Left forelimb (tissue), 1 donor: ENCODE measurements at regions not wholly inside any gene's neighbourhood (a gene's known extent, or its start where the extent isn't known, plus 50 kb on each side); places are given as distances from the start of the nearest gene placed in this dataset.
"Not testable (repeated sequence)": the region's sequence is repeated elsewhere in the genome, so short reads cannot be mapped to it uniquely, and the experiment has no call there.

Experiments
- DNase-seq: peaks from one replicate; pipeline ENCODE4 v3.0.0-alpha.2; 2018; ENCODE audit warnings: low spot score

- DNase-seq = not testable (repeated sequence)
These were observed 57.3 kb upstream of the SEC22B start for GRCh38 chr1:120233661-120234018.

GRCh38 chr1:120232834-120233660 lies 56.7 kb upstream of the SEC22B start:
- not testable (repeated sequence) for DNase-seq

GRCh38 chr1:120229835-120230234 lies 53.5 kb upstream of the SEC22B start:
- DNase-seq = not testable (repeated sequence)
